GM23338 (cell line): ENCODE measurements at regions not wholly inside any gene's neighbourhood (a gene's known extent, or its start where the extent isn't known, plus 50 kb on each side); places are given as distances from the start of the nearest gene placed in this dataset.
"Not testable (repeated sequence)": the region's sequence is repeated elsewhere in the genome, so short reads cannot be mapped to it uniquely, and the experiment has no call there.

Experiments used
- ATAC-seq: fragments of 200-7000 bp; cut with Tn5 transposase; 3 replicates; pipeline ENCODE4 v1.9.1; 2020
- DNase-seq: peaks from one replicate; pipeline ENCODE4 v3.0.0-alpha.2; 2015; ENCODE audit warnings: low spot score
- H2AFZ ChIP-seq: fragments of 200-600 bp; sonication (generic); 2 replicates; pipeline ENCODE4 v1.8.0; 2016; ENCODE audit warnings: antibody characterized with exemption, mild to moderate bottlenecking, moderate library complexity
- H3F3A ChIP-seq: fragments of 200-600 bp; sonication (generic); replicated peaks from 2 replicates; pipeline ENCODE4 v1.8.0; 2017; ENCODE audit warnings: antibody characterized with exemption, mixed run types, low read depth
- H3K27ac ChIP-seq: fragments of 200-600 bp; sonication (generic); 2 replicates; pipeline ENCODE4 v1.6.1; 2016; ENCODE audit warnings: low read depth
- H3K27me3 ChIP-seq: fragments of 200-600 bp; sonication (generic); 2 replicates; pipeline ENCODE4 v1.8.0; 2016; ENCODE audit warnings: mild to moderate bottlenecking, mixed run types, moderate library complexity; ENCODE audit not compliant: insufficient read depth
- H3K36me3 ChIP-seq: fragments of 200-600 bp; sonication (generic); 2 replicates; pipeline ENCODE4 v1.8.0; 2016; ENCODE audit warnings: mild to moderate bottlenecking; ENCODE audit not compliant: insufficient read depth
- H3K4me1 ChIP-seq: fragments of 200-600 bp; sonication (generic); 2 replicates; pipeline ENCODE4 v1.8.0; 2016; ENCODE audit warnings: mild to moderate bottlenecking, moderate library complexity; ENCODE audit not compliant: insufficient read depth
- H3K4me2 ChIP-seq: fragments of 200-600 bp; sonication (generic); 2 replicates; pipeline ENCODE4 v1.7.1; 2017; ENCODE audit warnings: mixed run types
- H3K4me3 ChIP-seq: fragments of 200-600 bp; sonication (generic); 2 replicates; pipeline ENCODE4 v1.6.1; 2016; ENCODE audit warnings: mixed run types
- H3K79me2 ChIP-seq: fragments of 200-600 bp; sonication (generic); replicated peaks from 2 replicates; pipeline ENCODE4 v1.8.0; 2017; ENCODE audit warnings: mild to moderate bottlenecking; ENCODE audit not compliant: insufficient read depth
- H3K9me2 ChIP-seq: fragments of 200-600 bp; sonication (generic); 2 replicates; pipeline ENCODE4 v1.8.0; 2017; ENCODE audit not compliant: insufficient read depth
- H4K20me1 ChIP-seq: fragments of 200-600 bp; sonication (generic); replicated peaks from 2 replicates; pipeline ENCODE4 v1.8.0; 2017; ENCODE audit warnings: mild to moderate bottlenecking; ENCODE audit not compliant: insufficient read depth
- H3K27ac Mint-ChIP-seq: 2 replicates; pipeline ENCODE4 v1.8.0; 2020; ENCODE audit warnings: inconsistent platforms, mild to moderate bottlenecking, moderate library complexity, mixed read lengths
- H3K27me3 Mint-ChIP-seq: 3 replicates; pipeline ENCODE4 v1.8.0; 2022; ENCODE audit warnings: low read depth, mild to moderate bottlenecking, moderate library complexity, mixed read lengths, inconsistent platforms; ENCODE audit not compliant: insufficient read depth, poor library complexity
- H3K36me3 Mint-ChIP-seq: 3 replicates; pipeline ENCODE4 v1.8.0; 2021; ENCODE audit warnings: low read depth, mild to moderate bottlenecking, inconsistent platforms, moderate library complexity, mixed read lengths
- H3K4me1 Mint-ChIP-seq: 3 replicates; pipeline ENCODE4 v1.8.0; 2020; ENCODE audit warnings: mild to moderate bottlenecking, inconsistent platforms, mixed read lengths
- H3K4me3 Mint-ChIP-seq: 3 replicates; pipeline ENCODE4 v1.8.0; 2021; ENCODE audit warnings: moderate library complexity, mild to moderate bottlenecking, inconsistent platforms, mixed read lengths
- H3K9me3 Mint-ChIP-seq: 3 replicates; pipeline ENCODE4 v1.8.0; 2020; ENCODE audit warnings: moderate library complexity, mild to moderate bottlenecking, inconsistent platforms, mixed read lengths
- NANOG ChIP-seq: IDR thresholded peaks from 2 replicates; pipeline ENCODE4 v1.6.1; 2016; ENCODE audit warnings: antibody characterized with exemption, borderline replicate concordance
- POLR2AphosphoS5 ChIP-seq: IDR thresholded peaks from 2 replicates; pipeline ENCODE4 v1.6.1; 2016; ENCODE audit warnings: antibody characterized with exemption, low read depth
- REST ChIP-seq: IDR thresholded peaks from one replicate; pipeline ENCODE4 v1.6.1; 2018; ENCODE audit warnings: antibody characterized with exemption; ENCODE audit not compliant: unreplicated experiment
- STAT1 ChIP-seq: IDR thresholded peaks from one replicate; pipeline ENCODE4 v1.6.1; 2016; ENCODE audit warnings: antibody characterized with exemption; ENCODE audit not compliant: unreplicated experiment
- ZNF331 ChIP-seq: fragments of 250-450 bp; sonication (Bioruptor Pico); IDR thresholded peaks from 2 replicates; pipeline ENCODE4 v1.5.0; 2020; ENCODE audit warnings: low read depth, mild to moderate bottlenecking, moderate library complexity
- ZNF462 ChIP-seq: fragments of 250-450 bp; sonication (Bioruptor Pico); IDR thresholded peaks from 2 replicates; pipeline ENCODE4 v1.5.0; 2020; ENCODE audit warnings: mild to moderate bottlenecking, moderate library complexity

- H2AFZ ChIP-seq, H3K79me2 ChIP-seq, H3K27ac Mint-ChIP-seq, H3K9me2 ChIP-seq, H3K4me3 Mint-ChIP-seq, H4K20me1 ChIP-seq, H3K36me3 Mint-ChIP-seq, H3K4me2 ChIP-seq, H3K4me1 ChIP-seq, ATAC-seq, H3K27me3 Mint-ChIP-seq, H3K4me1 Mint-ChIP-seq, H3K27me3 ChIP-seq, H3K36me3 ChIP-seq, H3K4me3 ChIP-seq, DNase-seq, H3F3A ChIP-seq, H3K27ac ChIP-seq: not testable (repeated sequence)
- H3K9me3 Mint-ChIP-seq, result peaks cover 19% of the 10 kb centered on the region
These were observed 140.7 kb downstream of the SMC2 start for GRCh38 chr9:104234632-104235337.

- H3K4me1 Mint-ChIP-seq, H3K4me1 ChIP-seq, H3K36me3 ChIP-seq, H3K4me3 Mint-ChIP-seq, H3K36me3 Mint-ChIP-seq, H3K4me3 ChIP-seq, H3K27ac Mint-ChIP-seq, H4K20me1 ChIP-seq, DNase-seq, H3F3A ChIP-seq, H2AFZ ChIP-seq, H3K27ac ChIP-seq, H3K4me2 ChIP-seq, ATAC-seq, H3K9me2 ChIP-seq, H3K79me2 ChIP-seq, H3K27me3 Mint-ChIP-seq, H3K27me3 ChIP-seq: not testable (repeated sequence)
- peaks cover 19% of the 10 kb centered on the region for H3K9me3 Mint-ChIP-seq
These were observed 141.4 kb downstream of the SMC2 start for GRCh38 chr9:104235347-104236120.

GRCh38 chr9:104238668-104239067 is 144.6 kb downstream of the SMC2 start:
- no peaks in the 10 kb centered on the region for H3K79me2 ChIP-seq
- no peak overlapping the region for H3K4me3 Mint-ChIP-seq
- ATAC-seq, result no peak
- no peak for TF ChIP-seq ZNF331 (CRISPR knock-in tag)
- TF ChIP-seq POLR2AphosphoS5, result no peak
- TF ChIP-seq REST, result no peak
- no peak for TF ChIP-seq ZNF462 (CRISPR knock-in tag)
- no peak for TF ChIP-seq NANOG
- no peak for TF ChIP-seq STAT1

More at GRCh38 chr9:104238668-104239067, 144.6 kb downstream of the SMC2 start:
- no peak overlapping the region for H3K4me3 ChIP-seq
- no peaks in the 10 kb centered on the region for H3K27me3 ChIP-seq
- H3K9me2 ChIP-seq, result no peaks in the 10 kb centered on the region
- no peak overlapping the region for H3K4me2 ChIP-seq
- no peaks in the 10 kb centered on the region for H3K36me3 ChIP-seq
- no peaks in the 10 kb centered on the region for H3F3A ChIP-seq
- H3K4me1 ChIP-seq, result no peaks in the 10 kb centered on the region
- Mint-ChIP-seq H3K27me3 (peaks cover 2% of the 10 kb centered on the region), H3K4me1 (no peaks in the 10 kb centered on the region), H3K36me3 (peaks cover 9% of the 10 kb centered on the region), H3K9me3 (peaks cover 19% of the 10 kb centered on the region), H3K27ac (no peak overlapping the region)
- H4K20me1 ChIP-seq, result no peaks in the 10 kb centered on the region
- no peak overlapping the region for H3K27ac ChIP-seq
- DNase-seq, result no peak
- H2AFZ ChIP-seq, result no peak overlapping the region
